ENCODE measurements at regions not wholly inside any gene's neighbourhood (a gene's known extent, or its start where the extent isn't known, plus 50 kb on each side); places are given as distances from the start of the nearest gene placed in this dataset.

DNA sequence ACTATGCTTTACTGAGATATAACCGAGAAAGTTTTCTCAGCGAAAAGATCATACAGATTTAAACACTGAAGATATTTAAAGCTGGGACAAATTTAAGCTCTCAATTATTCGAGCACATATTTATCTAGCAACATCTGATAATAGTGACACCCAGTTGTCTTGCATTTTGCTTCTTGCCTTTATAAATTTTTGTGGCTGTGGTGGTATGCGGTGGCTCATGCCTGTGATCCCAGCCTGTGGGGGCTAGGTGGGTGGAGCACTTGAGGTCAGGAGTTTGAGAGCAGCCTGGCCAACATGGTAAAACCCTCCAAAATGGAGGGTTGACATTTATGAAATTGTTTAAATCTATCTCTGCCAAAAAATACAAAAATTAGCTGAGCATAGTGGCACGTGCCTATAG is 312.2 kb downstream of the SPATA17 start:
- H3K27ac ChIP-seq (ENCODE audit: low read depth in 1 of 2, low read length in 1 of 2), result no peak overlapping the region
- no peak overlapping the region for H3K4me3 ChIP-seq
- TF ChIP-seq, protein P1, sequence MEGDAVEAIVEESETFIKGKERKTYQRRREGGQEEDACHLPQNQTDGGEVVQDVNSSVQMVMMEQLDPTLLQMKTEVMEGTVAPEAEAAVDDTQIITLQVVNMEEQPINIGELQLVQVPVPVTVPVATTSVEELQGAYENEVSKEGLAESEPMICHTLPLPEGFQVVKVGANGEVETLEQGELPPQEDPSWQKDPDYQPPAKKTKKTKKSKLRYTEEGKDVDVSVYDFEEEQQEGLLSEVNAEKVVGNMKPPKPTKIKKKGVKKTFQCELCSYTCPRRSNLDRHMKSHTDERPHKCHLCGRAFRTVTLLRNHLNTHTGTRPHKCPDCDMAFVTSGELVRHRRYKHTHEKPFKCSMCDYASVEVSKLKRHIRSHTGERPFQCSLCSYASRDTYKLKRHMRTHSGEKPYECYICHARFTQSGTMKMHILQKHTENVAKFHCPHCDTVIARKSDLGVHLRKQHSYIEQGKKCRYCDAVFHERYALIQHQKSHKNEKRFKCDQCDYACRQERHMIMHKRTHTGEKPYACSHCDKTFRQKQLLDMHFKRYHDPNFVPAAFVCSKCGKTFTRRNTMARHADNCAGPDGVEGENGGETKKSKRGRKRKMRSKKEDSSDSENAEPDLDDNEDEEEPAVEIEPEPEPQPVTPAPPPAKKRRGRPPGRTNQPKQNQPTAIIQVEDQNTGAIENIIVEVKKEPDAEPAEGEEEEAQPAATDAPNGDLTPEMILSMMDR (IDR thresholded peaks at IDR 0.05; ENCODE audit: control extremely low read depth, extremely low read depth), result no peak
- no peaks in the 10 kb centered on the region for H3K36me3 ChIP-seq (ENCODE audit: control insufficient read depth in 4 of 4, insufficient read depth in 4 of 4, low read length in 4 of 4)
- WGBS, 2 donors, result 83 to 84% methylated on average over 5 of the region's 5 CpGs
- no peak overlapping the region for H3K9ac ChIP-seq (ENCODE audit: insufficient read depth in 1 of 2, low read length in 2 of 2)
- H3K9me3 ChIP-seq (ENCODE audit: control insufficient read depth in 4 of 4, insufficient read depth in 3 of 4, low read length in 3 of 4), result no peaks in the 10 kb centered on the region
- peaks cover 0 to 6% (median 0%) of the 10 kb centered on the region in 3 donors for H3K27me3 ChIP-seq (ENCODE audit: control insufficient read depth in 3 of 3, insufficient read depth in 3 of 3, low read length in 2 of 3)
- no peak for ATAC-seq (ENCODE audit: insufficient read depth, low FRiP score)
- H3K4me1 ChIP-seq (ENCODE audit: control insufficient read depth in 5 of 5, insufficient read depth in 5 of 5, low read length in 5 of 5), result no peaks in the 10 kb centered on the region
- DNase-seq, result no peak

DNA sequence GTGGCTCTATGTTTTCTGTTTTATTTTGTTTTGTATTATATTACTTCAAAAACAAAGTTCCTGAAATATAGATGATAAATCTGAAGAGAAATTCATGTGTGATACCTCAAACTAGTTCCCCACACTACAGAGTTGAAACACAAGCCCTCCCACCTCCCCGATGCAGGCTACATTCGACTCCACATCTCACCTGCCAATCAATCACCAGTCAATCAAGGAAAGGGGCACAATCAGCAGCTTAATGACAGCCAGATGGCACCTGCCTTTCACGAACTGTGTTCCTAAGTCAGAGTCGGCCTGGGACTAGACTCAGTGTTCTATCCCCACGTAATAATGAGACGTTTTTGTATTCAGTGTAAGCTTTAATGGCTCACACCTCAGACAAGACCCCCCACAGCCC is 313.4 kb downstream of the SPATA17 start:
- Histone ChIP-seq H3K27ac (ENCODE audit: low read depth in 1 of 2, low read length in 1 of 2) (no peak overlapping the region), H3K36me3 (ENCODE audit: control insufficient read depth in 4 of 4, insufficient read depth in 4 of 4, low read length in 4 of 4) (no peaks in the 10 kb centered on the region), H3K27me3 (ENCODE audit: control insufficient read depth in 3 of 3, insufficient read depth in 3 of 3, low read length in 2 of 3) (peaks cover 0 to 3% (median 0%) of the 10 kb centered on the region in 3 donors), H3K4me3 (no peak overlapping the region), H3K9ac (ENCODE audit: insufficient read depth in 1 of 2, low read length in 2 of 2) (no peak overlapping the region), H3K4me1 (ENCODE audit: control insufficient read depth in 5 of 5, insufficient read depth in 5 of 5, low read length in 5 of 5) (no peaks in the 10 kb centered on the region), H3K9me3 (ENCODE audit: control insufficient read depth in 4 of 4, insufficient read depth in 3 of 4, low read length in 3 of 4) (no peaks in the 10 kb centered on the region)
- 66 to 72% methylated on average over 6 of the region's 6 CpGs for WGBS, 2 donors
- DNase-seq, result no peak
- ATAC-seq (ENCODE audit: insufficient read depth, low FRiP score), result no peak
- TF ChIP-seq, protein P1 (IDR thresholded peaks at IDR 0.05; ENCODE audit: control extremely low read depth, extremely low read depth), result no peak

DNA sequence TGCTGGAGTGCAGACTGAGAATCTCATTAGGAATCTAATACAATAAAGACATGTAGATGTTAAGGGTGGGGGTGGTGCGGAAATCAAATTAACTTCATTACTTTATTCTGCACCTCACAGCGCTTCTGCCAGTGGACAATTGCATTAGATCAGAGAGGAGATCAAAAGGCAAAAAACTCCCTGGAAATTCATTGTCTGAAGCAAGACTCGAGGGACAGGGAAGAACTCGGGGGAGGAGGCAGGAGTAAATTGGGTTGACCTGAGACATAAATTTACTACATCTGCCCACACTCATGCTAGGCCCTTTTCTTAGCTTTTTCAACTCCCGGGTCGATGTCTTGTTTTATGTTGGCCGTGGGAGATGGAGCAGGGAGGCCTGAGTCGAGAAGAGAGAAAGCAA is 315.4 kb downstream of the SPATA17 start:
- no peaks in the 10 kb centered on the region for H3K27me3 ChIP-seq (ENCODE audit: control insufficient read depth in 3 of 3, insufficient read depth in 3 of 3, low read length in 2 of 3)
- TF ChIP-seq, protein P1 (IDR thresholded peaks at IDR 0.05; ENCODE audit: control extremely low read depth, extremely low read depth), result no peak
- peaks cover 0 to 4% (median 0%) of the 10 kb centered on the region in 4 donors for H3K9me3 ChIP-seq (ENCODE audit: control insufficient read depth in 4 of 4, insufficient read depth in 3 of 4, low read length in 3 of 4)
- H3K4me3 ChIP-seq, result no peak overlapping the region
- no peaks in the 10 kb centered on the region for H3K36me3 ChIP-seq (ENCODE audit: control insufficient read depth in 4 of 4, insufficient read depth in 4 of 4, low read length in 4 of 4)
- 80 to 84% methylated on average over 8 of the region's 8 CpGs for WGBS, 2 donors
- H3K27ac ChIP-seq (ENCODE audit: low read depth in 1 of 2, low read length in 1 of 2), result no peak overlapping the region
- no peaks in the 10 kb centered on the region for H3K4me1 ChIP-seq (ENCODE audit: control insufficient read depth in 5 of 5, insufficient read depth in 5 of 5, low read length in 5 of 5)
- H3K9ac ChIP-seq (ENCODE audit: insufficient read depth in 1 of 2, low read length in 2 of 2), result no peak overlapping the region
- ATAC-seq (ENCODE audit: insufficient read depth, low FRiP score) (no peak), DNase-seq (no peak)

DNA sequence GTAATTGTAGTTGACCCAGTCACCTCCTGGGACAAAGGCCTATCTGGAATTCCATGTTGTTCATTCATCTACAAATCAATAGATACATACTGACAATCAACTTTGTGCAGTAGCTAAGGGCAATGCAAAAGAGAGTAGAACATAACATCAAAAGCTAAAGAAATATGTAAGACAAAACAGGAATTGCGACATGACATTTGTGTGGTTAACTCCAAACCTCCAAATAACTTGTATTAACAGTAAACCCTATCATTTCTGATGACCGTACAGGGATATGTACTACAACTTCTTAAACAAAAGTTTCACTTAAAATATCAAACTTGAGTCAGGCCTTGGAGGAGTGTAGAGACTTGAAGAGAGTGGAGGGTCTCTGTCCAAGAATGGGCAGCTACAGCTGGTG is 317.6 kb downstream of the SPATA17 start:
- no peaks in the 10 kb centered on the region for H3K27me3 ChIP-seq (ENCODE audit: control insufficient read depth in 3 of 3, insufficient read depth in 3 of 3, low read length in 2 of 3)
- H3K4me1 ChIP-seq (ENCODE audit: control insufficient read depth in 5 of 5, insufficient read depth in 5 of 5, low read length in 5 of 5), result no peaks in the 10 kb centered on the region
- ATAC-seq (ENCODE audit: insufficient read depth, low FRiP score) (no peak), DNase-seq (no peak)
- H3K27ac ChIP-seq (ENCODE audit: low read depth in 1 of 2, low read length in 1 of 2), result no peak overlapping the region
- H3K4me3 ChIP-seq, result no peak overlapping the region
- peaks cover 0 to 4% (median 0%) of the 10 kb centered on the region in 4 donors for H3K9me3 ChIP-seq (ENCODE audit: control insufficient read depth in 4 of 4, insufficient read depth in 3 of 4, low read length in 3 of 4)
- H3K9ac ChIP-seq (ENCODE audit: insufficient read depth in 1 of 2, low read length in 2 of 2), result no peak overlapping the region
- WGBS, 2 donors, result 44 to 70% methylated on average over 2 of the region's 2 CpGs
- no peaks in the 10 kb centered on the region for H3K36me3 ChIP-seq (ENCODE audit: control insufficient read depth in 4 of 4, insufficient read depth in 4 of 4, low read length in 4 of 4)
- TF ChIP-seq, protein P1 (IDR thresholded peaks at IDR 0.05; ENCODE audit: control extremely low read depth, extremely low read depth), result no peak

Measured in lung (tissue), 11 donors.